Retinal pigment epithelial cell (primary cell): ENCODE measurements at regions not wholly inside any gene's neighbourhood (a gene's known extent, or its start where the extent isn't known, plus 50 kb on each side); places are given as distances from the start of the nearest gene placed in this dataset.

Experiments used
- DNase-seq: peaks from one replicate; pipeline ENCODE4 v3.0.0-alpha.2; 2010; ENCODE audit warnings: low read depth
- H3K4me3 ChIP-seq: 2 replicates; pipeline ENCODE4 v1.5.1; 2011; ENCODE audit warnings: mild to moderate bottlenecking, low read length, control low read depth, moderate library complexity
- CTCF ChIP-seq: conservative IDR thresholded peaks from 2 replicates; pipeline ENCODE4 v1.5.1; 2011; ENCODE audit warnings: low read depth, low read length, control low read depth, inconsistent platforms

- peak; percentile 24 for TF ChIP-seq CTCF
- H3K4me3 ChIP-seq = peak overlapping the region; percentile 9
- peak; percentile 77 for DNase-seq
Observed at GRCh38 chr1:91611483-91611917, 110.8 kb downstream of the CDC7 start.

- no peak overlapping the region for H3K4me3 ChIP-seq
- TF ChIP-seq CTCF = no peak
- DNase-seq = no peak
Observed at GRCh38 chr1:91613595-91613994, 112.9 kb downstream of the CDC7 start.

GRCh38 chr1:91616712-91617111, 116.1 kb downstream of the CDC7 start:
- TF ChIP-seq CTCF = no peak
- H3K4me3 ChIP-seq = no peak overlapping the region
- no peak for DNase-seq

GRCh38 chr1:91617285-91617765, 116.7 kb downstream of the CDC7 start:
- TF ChIP-seq CTCF = peak; percentile 44
- no peak overlapping the region for H3K4me3 ChIP-seq
- DNase-seq = no peak

GRCh38 chr1:91619881-91620280, 119.2 kb downstream of the CDC7 start:
- no peak overlapping the region for H3K4me3 ChIP-seq
- TF ChIP-seq CTCF = no peak
- DNase-seq = no peak

- no peak for DNase-seq
- no peak overlapping the region for H3K4me3 ChIP-seq
- TF ChIP-seq CTCF = no peak
Observed at GRCh38 chr1:91621360-91621759, 120.7 kb downstream of the CDC7 start.

- no peak for TF ChIP-seq CTCF
- H3K4me3 ChIP-seq = no peak overlapping the region
- DNase-seq = no peak
Observed at GRCh38 chr1:91621907-91622306, 121.3 kb downstream of the CDC7 start.
